ENCODE measurements at regions not wholly inside any gene's neighbourhood (a gene's known extent, or its start where the extent isn't known, plus 50 kb on each side); places are given as distances from the start of the nearest gene placed in this dataset.

- no peak for DNase-seq
These were observed 490.7 kb upstream of the B3GALT2 start for GRCh38 chr1:193676996-193677549.

GRCh38 chr1:193674292-193674944, 488.0 kb upstream of the B3GALT2 start:
- DNase-seq: no peak

- DNase-seq: no peak
These were observed 480.2 kb upstream of the B3GALT2 start for GRCh38 chr1:193666485-193667083.

GRCh38 chr1:193663965-193664364, 477.6 kb upstream of the B3GALT2 start:
- DNase-seq: no peak

- no peak for DNase-seq
These were observed 475.6 kb upstream of the B3GALT2 start for GRCh38 chr1:193662030-193662429.

- DNase-seq: no peak
These were observed 475.0 kb upstream of the B3GALT2 start for GRCh38 chr1:193661385-193661784.

GRCh38 chr1:193660428-193660827, 474.0 kb upstream of the B3GALT2 start:
- no peak for DNase-seq

- no peak for DNase-seq
These were observed 472.3 kb upstream of the B3GALT2 start for GRCh38 chr1:193658691-193659090.

- no peak for DNase-seq
These were observed 471.7 kb upstream of the B3GALT2 start for GRCh38 chr1:193658081-193658480.

- DNase-seq: no peak
These were observed 471.1 kb upstream of the B3GALT2 start for GRCh38 chr1:193657552-193657951.

- DNase-seq: no peak
These were observed 470.4 kb upstream of the B3GALT2 start for GRCh38 chr1:193656841-193657240.

GRCh38 chr1:193654951-193655735, 468.7 kb upstream of the B3GALT2 start:
- no peak for DNase-seq

GRCh38 chr1:193649587-193649986, 463.2 kb upstream of the B3GALT2 start:
- DNase-seq: no peak

GRCh38 chr1:193634876-193635275, 448.5 kb upstream of the B3GALT2 start:
- DNase-seq: no peak

- DNase-seq: no peak
These were observed 448.1 kb upstream of the B3GALT2 start for GRCh38 chr1:193634470-193634869.

GRCh38 chr1:193633991-193634390, 447.6 kb upstream of the B3GALT2 start:
- DNase-seq: no peak

- no peak for DNase-seq
These were observed 446.7 kb upstream of the B3GALT2 start for GRCh38 chr1:193633093-193633492.

GRCh38 chr1:193631306-193631705, 444.9 kb upstream of the B3GALT2 start:
- no peak for DNase-seq

- DNase-seq: no peak
These were observed 443.5 kb upstream of the B3GALT2 start for GRCh38 chr1:193629875-193630274.

- no peak for DNase-seq
These were observed 440.3 kb upstream of the B3GALT2 start for GRCh38 chr1:193626695-193627094.

- no peak for DNase-seq
These were observed 438.8 kb upstream of the B3GALT2 start for GRCh38 chr1:193625255-193625654.

- DNase-seq: no peak
These were observed 433.5 kb upstream of the B3GALT2 start for GRCh38 chr1:193619911-193620310.

GRCh38 chr1:193614817-193615216, 428.4 kb upstream of the B3GALT2 start:
- peak; percentile 31 for DNase-seq

- DNase-seq: no peak
These were observed 427.9 kb upstream of the B3GALT2 start for GRCh38 chr1:193614275-193614674.
